A673 (cell line): ENCODE measurements at regions not wholly inside any gene's neighbourhood (a gene's known extent, or its start where the extent isn't known, plus 50 kb on each side); places are given as distances from the start of the nearest gene placed in this dataset.

ENCODE experiments used
- BruUV-seq: library from RNA; stranded (reverse); fragments of 400-500 nt; replicated peaks from 2 replicates; lab custom pipeline; 2021; lab: Mats Ljungman, UMichigan
- CTCF ChIA-PET: fragments of 300-600 bp; sonication (Branson Sonifier 250); formaldehyde crosslinking; loops from one replicate; lab custom pipeline; 2022; ENCODE audit warnings: antibody characterized with exemption; lab: Charles Lee
- POLR2A ChIA-PET: fragments of 300-600 bp; sonication (Branson Sonifier 250); formaldehyde crosslinking; loops from one replicate; lab custom pipeline; 2022; ENCODE audit warnings: antibody characterized with exemption; ENCODE audit not compliant: low non-redundant PET; lab: Charles Lee
- DNase-seq: peaks from one replicate; pipeline ENCODE4 v3.0.0-alpha.2; 2015; ENCODE audit warnings: low spot score
- H3K27ac ChIP-seq: fragments of 200-600 bp; sonication (generic); 2 replicates; pipeline ENCODE4 v1.5.1; 2016; ENCODE audit warnings: mixed run types, low read depth, mild to moderate bottlenecking, mixed read lengths, antibody characterized with exemption, low read length; ENCODE audit not compliant: poor library complexity, severe bottlenecking
- H3K27me3 ChIP-seq: fragments of 200-600 bp; sonication (generic); replicated peaks from 2 replicates; pipeline ENCODE4 v1.6.1; 2017; ENCODE audit warnings: mixed run types, low read depth, mild to moderate bottlenecking, mixed read lengths, antibody characterized with exemption, low read length; ENCODE audit not compliant: insufficient read depth, poor library complexity
- H3K36me3 ChIP-seq: fragments of 200-600 bp; sonication (generic); 2 replicates; pipeline ENCODE4 v1.6.1; 2016; ENCODE audit warnings: mixed run types, mild to moderate bottlenecking, mixed read lengths, antibody characterized with exemption, low read length; ENCODE audit not compliant: insufficient read depth, poor library complexity, severe bottlenecking
- H3K4me1 ChIP-seq: fragments of 200-600 bp; sonication (generic); 2 replicates; pipeline ENCODE4 v1.6.1; 2017; ENCODE audit warnings: mixed run types, mild to moderate bottlenecking, mixed read lengths, antibody characterized with exemption, low read length; ENCODE audit not compliant: insufficient read depth, poor library complexity, severe bottlenecking
- H3K4me3 ChIP-seq: fragments of 200-600 bp; sonication (generic); 2 replicates; pipeline ENCODE4 v1.5.1; 2016; ENCODE audit warnings: low read depth, mixed run types, mild to moderate bottlenecking, mixed read lengths, low read length; ENCODE audit not compliant: poor library complexity, severe bottlenecking
- H3K9me3 ChIP-seq: fragments of 200-600 bp; sonication (generic); 2 replicates; pipeline ENCODE4 v1.6.1; 2016; ENCODE audit warnings: mixed run types, low read depth, mild to moderate bottlenecking, mixed read lengths, antibody characterized with exemption, low read length; ENCODE audit not compliant: poor library complexity, severe bottlenecking
- CTCF ChIP-seq: fragments of 300-800, 200-600 bp; sonication (generic); conservative IDR thresholded peaks from 2 replicates; pipeline ENCODE4 v1.5.1; 2017; ENCODE audit warnings: low read depth, mild to moderate bottlenecking, antibody characterized with exemption, low read length, moderate library complexity, mixed read lengths
- EZH2 ChIP-seq: fragments of 200-600 bp; sonication (generic); IDR thresholded peaks from 2 replicates; pipeline ENCODE4 v1.6.1; 2017; ENCODE audit warnings: borderline replicate concordance, low read depth, mild to moderate bottlenecking, mixed read lengths, antibody characterized with exemption, low read length; ENCODE audit not compliant: poor library complexity, severe bottlenecking
- intact Hi-C: fragments of 100-400 bp; cut with micrococcal nuclease; formaldehyde crosslinking; loops from one replicate; pipeline ENCODE4 v1.10.0; 2022; ENCODE audit not compliant: unreplicated experiment

- intact Hi-C loops, result no loop called here
- Histone ChIP-seq H3K36me3 (no peaks in the 10 kb centered on the region), H3K4me3 (no peak overlapping the region), H3K4me1 (no peaks in the 10 kb centered on the region), H3K27ac (no peak overlapping the region), H3K9me3 (no peaks in the 10 kb centered on the region), H3K27me3 (no peaks in the 10 kb centered on the region)
- DNase-seq, result no peak
- BruUV-seq, result no TSS peak
- ChIA-PET CTCF (no interaction called here), POLR2A (no interaction called here)
- TF ChIP-seq EZH2, result no peak
- TF ChIP-seq CTCF, result no peak
Measured at GRCh38 chr4:79027656-79028055, 88.4 kb upstream of the PAQR3 start.

GRCh38 chr4:79025170-79025569 lies 85.9 kb upstream of the PAQR3 start:
- no TSS peak for BruUV-seq
- Histone ChIP-seq H3K27me3 (no peaks in the 10 kb centered on the region), H3K4me1 (no peaks in the 10 kb centered on the region), H3K9me3 (no peaks in the 10 kb centered on the region), H3K4me3 (no peak overlapping the region), H3K27ac (no peak overlapping the region), H3K36me3 (no peaks in the 10 kb centered on the region)
- ChIA-PET POLR2A (no interaction called here), CTCF (no interaction called here)
- no peak for DNase-seq
- intact Hi-C loops, result no loop called here
- no peak for TF ChIP-seq CTCF
- no peak for TF ChIP-seq EZH2

- POLR2A ChIA-PET, result no interaction called here
- CTCF ChIA-PET, result no interaction called here
- no peak overlapping the region for H3K4me3 ChIP-seq
- H3K9me3 ChIP-seq, result no peaks in the 10 kb centered on the region
- no peak overlapping the region for H3K27ac ChIP-seq
- DNase-seq, result no peak
- BruUV-seq, result no TSS peak
- no peaks in the 10 kb centered on the region for H3K27me3 ChIP-seq
- TF ChIP-seq CTCF (no peak), EZH2 (no peak)
- no peaks in the 10 kb centered on the region for H3K36me3 ChIP-seq
- H3K4me1 ChIP-seq, result no peaks in the 10 kb centered on the region
- intact Hi-C loops, result no loop called here
Measured at GRCh38 chr4:79023799-79024770, 84.8 kb upstream of the PAQR3 start.
